HUES6 (cell line): ENCODE measurements at regions not wholly inside any gene's neighbourhood (a gene's known extent, or its start where the extent isn't known, plus 50 kb on each side); places are given as distances from the start of the nearest gene placed in this dataset.

Experiments
- H3K27ac ChIP-seq: 2 replicates; pipeline ENCODE4 v1.7.0; 2013; ENCODE audit warnings: low read depth, mild to moderate bottlenecking, low read length, inconsistent platforms
- H3K27me3 ChIP-seq: 2 replicates; pipeline ENCODE4 v1.6.1; 2013; ENCODE audit warnings: low read length; ENCODE audit not compliant: control insufficient read depth, insufficient read depth
- H3K36me3 ChIP-seq: 2 replicates; pipeline ENCODE4 v1.6.1; 2013; ENCODE audit warnings: low read length; ENCODE audit not compliant: control insufficient read depth, insufficient read depth
- H3K4me1 ChIP-seq: 2 replicates; pipeline ENCODE4 v1.6.1; 2013; ENCODE audit warnings: low read length; ENCODE audit not compliant: control insufficient read depth, insufficient read depth
- H3K4me3 ChIP-seq: 2 replicates; pipeline ENCODE4 v1.5.1; 2013; ENCODE audit warnings: low read depth, low read length
- H3K9ac ChIP-seq: one replicate; pipeline ENCODE4 v1.6.1; 2013; ENCODE audit warnings: mild to moderate bottlenecking, low read length
- H3K9me3 ChIP-seq: 2 replicates; pipeline ENCODE4 v1.6.1; 2013; ENCODE audit warnings: low read depth, low read length; ENCODE audit not compliant: control insufficient read depth, insufficient read depth

- Histone ChIP-seq H3K9me3 (peaks cover 2% of the 10 kb centered on the region; the same call in 1 of the 2 replicates), H3K36me3 (peaks cover 49% of the 10 kb centered on the region; the same call in 1 of the 2 replicates), H3K4me3 (no peak overlapping the region), H3K9ac (no peak overlapping the region), H3K4me1 (no peaks in the 10 kb centered on the region), H3K27ac (no peak overlapping the region), H3K27me3 (no peaks in the 10 kb centered on the region)
Measured at GRCh38 chr14:101044741-101045140, 141.2 kb upstream of the RTL1 start.

GRCh38 chr14:101045511-101045910, 142.0 kb upstream of the RTL1 start:
- Histone ChIP-seq H3K9ac (no peak overlapping the region), H3K36me3 (peaks cover 50% of the 10 kb centered on the region; the same call in 1 of the 2 replicates), H3K4me3 (no peak overlapping the region), H3K4me1 (no peaks in the 10 kb centered on the region), H3K27ac (no peak overlapping the region), H3K27me3 (no peaks in the 10 kb centered on the region), H3K9me3 (peaks cover 5% of the 10 kb centered on the region; the same call in 1 of the 2 replicates)

GRCh38 chr14:101046071-101046470, 142.5 kb upstream of the RTL1 start:
- Histone ChIP-seq H3K9ac (no peak overlapping the region), H3K4me3 (no peak overlapping the region), H3K9me3 (peaks cover 5% of the 10 kb centered on the region; the same call in 1 of the 2 replicates), H3K4me1 (no peaks in the 10 kb centered on the region), H3K36me3 (peaks cover 48% of the 10 kb centered on the region; the same call in 1 of the 2 replicates), H3K27me3 (no peaks in the 10 kb centered on the region), H3K27ac (no peak overlapping the region)

GRCh38 chr14:101047326-101047725, 143.8 kb upstream of the RTL1 start:
- Histone ChIP-seq H3K9ac (no peak overlapping the region), H3K27ac (no peak overlapping the region), H3K36me3 (peaks cover 57% of the 10 kb centered on the region; the same call in 1 of the 2 replicates), H3K4me3 (no peak overlapping the region), H3K27me3 (no peaks in the 10 kb centered on the region), H3K9me3 (peaks cover 5% of the 10 kb centered on the region), H3K4me1 (no peaks in the 10 kb centered on the region)

GRCh38 chr14:101048766-101049165, 145.2 kb upstream of the RTL1 start:
- Histone ChIP-seq H3K4me3 (no peak overlapping the region), H3K27me3 (no peaks in the 10 kb centered on the region), H3K9me3 (peaks cover 5% of the 10 kb centered on the region), H3K4me1 (no peaks in the 10 kb centered on the region), H3K27ac (no peak overlapping the region), H3K9ac (no peak overlapping the region), H3K36me3 (peaks cover 62% of the 10 kb centered on the region; the same call in 1 of the 2 replicates)

- Histone ChIP-seq H3K36me3 (peaks cover 66% of the 10 kb centered on the region; the same call in 1 of the 2 replicates), H3K9ac (no peak overlapping the region), H3K27ac (no peak overlapping the region), H3K4me1 (no peaks in the 10 kb centered on the region), H3K27me3 (no peaks in the 10 kb centered on the region), H3K4me3 (no peak overlapping the region), H3K9me3 (peaks cover 11% of the 10 kb centered on the region)
Measured at GRCh38 chr14:101049511-101049910, 146.0 kb upstream of the RTL1 start.

GRCh38 chr14:101049942-101050341, 146.4 kb upstream of the RTL1 start:
- Histone ChIP-seq H3K4me3 (no peak overlapping the region), H3K4me1 (no peaks in the 10 kb centered on the region), H3K36me3 (peaks cover 68% of the 10 kb centered on the region; the same call in 1 of the 2 replicates), H3K27ac (no peak overlapping the region), H3K27me3 (no peaks in the 10 kb centered on the region), H3K9ac (no peak overlapping the region), H3K9me3 (peaks cover 12% of the 10 kb centered on the region)

GRCh38 chr14:101050901-101051490, 147.5 kb upstream of the RTL1 start:
- Histone ChIP-seq H3K9ac (no peak overlapping the region), H3K4me1 (no peaks in the 10 kb centered on the region), H3K9me3 (peaks cover 12% of the 10 kb centered on the region), H3K27ac (no peak overlapping the region), H3K36me3 (peaks cover 72% of the 10 kb centered on the region; the same call in 1 of the 2 replicates), H3K27me3 (no peaks in the 10 kb centered on the region), H3K4me3 (no peak overlapping the region)

GRCh38 chr14:101054671-101055070, 151.1 kb upstream of the RTL1 start:
- Histone ChIP-seq H3K4me3 (no peak overlapping the region), H3K9ac (no peak overlapping the region), H3K9me3 (peaks cover 14% of the 10 kb centered on the region), H3K4me1 (no peaks in the 10 kb centered on the region), H3K27ac (no peak overlapping the region), H3K36me3 (peaks cover 67% of the 10 kb centered on the region; the same call in 1 of the 2 replicates), H3K27me3 (no peaks in the 10 kb centered on the region)

GRCh38 chr14:101055106-101055662, 151.7 kb upstream of the RTL1 start:
- Histone ChIP-seq H3K4me3 (no peak overlapping the region), H3K4me1 (no peaks in the 10 kb centered on the region), H3K9ac (no peak overlapping the region), H3K27me3 (no peaks in the 10 kb centered on the region), H3K36me3 (peaks cover 67% of the 10 kb centered on the region; the same call in 1 of the 2 replicates), H3K9me3 (peaks cover 12% of the 10 kb centered on the region), H3K27ac (no peak overlapping the region)

GRCh38 chr14:101055776-101056374, 152.4 kb upstream of the RTL1 start:
- peaks cover 69% of the 10 kb centered on the region; the same call in 1 of the 2 replicates for H3K36me3 ChIP-seq
- H3K27me3 ChIP-seq = no peaks in the 10 kb centered on the region
- no peaks in the 10 kb centered on the region for H3K4me1 ChIP-seq
- no peak overlapping the region for H3K9ac ChIP-seq
- H3K4me3 ChIP-seq = no peak overlapping the region
- no peak overlapping the region for H3K27ac ChIP-seq
- H3K9me3 ChIP-seq = peaks cover 11% of the 10 kb centered on the region
